ENCODE measurements at regions not wholly inside any gene's neighbourhood (a gene's known extent, or its start where the extent isn't known, plus 50 kb on each side); places are given as distances from the start of the nearest gene placed in this dataset.

DNA sequence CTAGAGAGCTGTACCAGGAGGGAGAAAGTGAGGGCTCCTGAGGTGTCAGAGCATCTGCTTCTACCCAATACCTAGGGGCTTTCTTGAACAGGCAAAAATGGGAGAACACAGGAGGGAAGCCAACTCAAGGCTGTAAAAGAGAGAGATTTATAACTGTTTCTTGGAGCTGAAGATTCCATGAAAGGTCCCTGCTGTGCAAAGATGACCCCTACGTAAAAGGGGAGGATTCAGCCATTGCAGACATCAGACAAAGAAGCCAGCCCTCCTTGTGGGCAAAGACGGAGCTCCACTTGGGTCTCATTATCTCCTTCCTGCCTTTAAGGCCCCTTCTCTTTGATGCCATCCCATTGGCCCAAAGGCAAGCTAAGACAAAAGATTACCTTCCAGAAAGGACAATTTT lies 524.1 kb upstream of the CAMK1G start:
- Histone ChIP-seq H3K27me3 (no peaks in the 10 kb centered on the region), H3K4me1 (no peaks in the 10 kb centered on the region), H3K9me3 (no peaks in the 10 kb centered on the region), H3K27ac (no peak overlapping the region), H3K36me3 (no peaks in the 10 kb centered on the region), H3K4me3 (no peak overlapping the region)
- DNase-seq (ENCODE audit: extremely low spot score in 2 of 2): no peak
- TF ChIP-seq POLR2AphosphoS5 (IDR thresholded peaks at IDR 0.05; ENCODE audit: insufficient read depth in 1 of 2, low read depth in 1 of 2): no peak
- TF ChIP-seq POLR2A (IDR thresholded peaks at IDR 0.05): no peak
- no peak for TF ChIP-seq CTCF (IDR thresholded peaks at IDR 0.05)
- intact Hi-C loops (cut with DNase I): no loop called here

GRCh38 chr1:209059981-209060380 lies 523.5 kb upstream of the CAMK1G start:
- no peaks in the 10 kb centered on the region for H3K27me3 ChIP-seq
- H3K36me3 ChIP-seq: no peaks in the 10 kb centered on the region
- intact Hi-C loops (cut with DNase I): no loop called here
- H3K4me3 ChIP-seq: no peak overlapping the region
- DNase-seq (ENCODE audit: extremely low spot score in 2 of 2): no peak
- H3K27ac ChIP-seq: no peak overlapping the region
- TF ChIP-seq POLR2AphosphoS5 (IDR thresholded peaks at IDR 0.05; ENCODE audit: insufficient read depth in 1 of 2, low read depth in 1 of 2) (no peak), CTCF (IDR thresholded peaks at IDR 0.05) (no peak), POLR2A (IDR thresholded peaks at IDR 0.05) (no peak)
- no peaks in the 10 kb centered on the region for H3K9me3 ChIP-seq
- no peaks in the 10 kb centered on the region for H3K4me1 ChIP-seq

DNA sequence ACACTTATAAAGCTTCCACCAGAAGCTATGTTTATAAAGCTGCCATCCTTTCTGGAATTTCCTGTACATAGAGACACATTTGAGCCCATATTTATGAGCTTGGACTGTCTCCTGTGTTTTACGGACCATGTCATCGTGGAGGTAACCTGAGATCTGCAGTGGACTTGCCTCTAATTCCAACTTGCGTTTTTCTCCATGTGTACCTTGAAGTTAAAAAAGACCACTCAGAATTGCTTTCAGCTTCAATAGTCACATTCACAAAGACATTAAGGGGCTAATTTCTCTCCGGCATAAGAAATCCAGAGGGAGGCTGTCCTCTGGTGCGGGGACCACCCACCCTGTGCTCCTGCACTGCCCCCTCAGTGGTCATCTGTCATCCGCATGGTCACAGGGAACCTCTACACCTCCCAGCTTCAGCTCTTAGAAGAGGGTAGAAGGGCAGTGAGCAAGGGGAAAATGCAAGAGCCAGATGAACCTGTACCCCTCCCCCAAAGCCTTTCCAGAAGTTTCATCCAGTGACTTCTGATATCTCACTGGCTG lies 521.4 kb upstream of the CAMK1G start:
- DNase-seq (ENCODE audit: extremely low spot score in 2 of 2): no peak
- no peaks in the 10 kb centered on the region for H3K4me1 ChIP-seq
- TF ChIP-seq POLR2A (IDR thresholded peaks at IDR 0.05) (no peak), CTCF (IDR thresholded peaks at IDR 0.05) (no peak), POLR2AphosphoS5 (IDR thresholded peaks at IDR 0.05; ENCODE audit: insufficient read depth in 1 of 2, low read depth in 1 of 2) (no peak)
- no peaks in the 10 kb centered on the region for H3K27me3 ChIP-seq
- H3K4me3 ChIP-seq: no peak overlapping the region
- no peaks in the 10 kb centered on the region for H3K9me3 ChIP-seq
- H3K27ac ChIP-seq: no peak overlapping the region
- intact Hi-C loops (cut with DNase I): no loop called here
- no peaks in the 10 kb centered on the region for H3K36me3 ChIP-seq

DNA sequence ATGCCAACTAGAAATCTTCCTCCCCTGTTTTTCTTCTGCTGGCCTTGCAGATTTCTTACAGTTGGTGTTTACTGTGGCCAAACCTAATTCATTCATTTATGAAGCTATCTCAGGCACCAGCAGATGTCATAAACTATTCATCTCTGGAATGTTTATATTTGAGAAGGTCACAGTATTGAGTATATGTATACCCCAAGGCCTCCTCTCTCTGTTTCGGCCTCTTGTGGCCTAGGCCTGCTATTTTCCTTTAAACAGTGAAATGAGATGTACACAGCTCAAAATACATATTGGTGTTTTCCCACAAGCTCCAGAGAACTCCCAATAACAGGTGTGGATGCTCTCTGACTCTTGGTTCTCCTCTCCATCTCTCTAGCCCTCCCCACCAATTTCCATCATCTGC lies 520.7 kb upstream of the CAMK1G start:
- Histone ChIP-seq H3K36me3 (no peaks in the 10 kb centered on the region), H3K4me1 (no peaks in the 10 kb centered on the region), H3K9me3 (no peaks in the 10 kb centered on the region), H3K4me3 (no peak overlapping the region), H3K27ac (no peak overlapping the region), H3K27me3 (no peaks in the 10 kb centered on the region)
- TF ChIP-seq POLR2AphosphoS5 (IDR thresholded peaks at IDR 0.05; ENCODE audit: insufficient read depth in 1 of 2, low read depth in 1 of 2) (no peak), CTCF (IDR thresholded peaks at IDR 0.05) (no peak), POLR2A (IDR thresholded peaks at IDR 0.05) (no peak)
- intact Hi-C loops (cut with DNase I): no loop called here
- no peak for DNase-seq (ENCODE audit: extremely low spot score in 2 of 2)

GRCh38 chr1:209063767-209064659 lies 519.5 kb upstream of the CAMK1G start:
- no peak overlapping the region for H3K4me3 ChIP-seq
- H3K9me3 ChIP-seq: no peaks in the 10 kb centered on the region
- no peaks in the 10 kb centered on the region for H3K4me1 ChIP-seq
- TF ChIP-seq POLR2A (IDR thresholded peaks at IDR 0.05): no peak
- TF ChIP-seq CTCF (IDR thresholded peaks at IDR 0.05): no peak
- TF ChIP-seq POLR2AphosphoS5 (IDR thresholded peaks at IDR 0.05; ENCODE audit: insufficient read depth in 1 of 2, low read depth in 1 of 2): no peak
- H3K36me3 ChIP-seq: no peaks in the 10 kb centered on the region
- intact Hi-C loops (cut with DNase I): no loop called here
- H3K27me3 ChIP-seq: no peaks in the 10 kb centered on the region
- DNase-seq (ENCODE audit: extremely low spot score in 2 of 2): no peak
- no peak overlapping the region for H3K27ac ChIP-seq
